ENCODE measurements at regions not wholly inside any gene's neighbourhood (a gene's known extent, or its start where the extent isn't known, plus 50 kb on each side); places are given as distances from the start of the nearest gene placed in this dataset.

DNA sequence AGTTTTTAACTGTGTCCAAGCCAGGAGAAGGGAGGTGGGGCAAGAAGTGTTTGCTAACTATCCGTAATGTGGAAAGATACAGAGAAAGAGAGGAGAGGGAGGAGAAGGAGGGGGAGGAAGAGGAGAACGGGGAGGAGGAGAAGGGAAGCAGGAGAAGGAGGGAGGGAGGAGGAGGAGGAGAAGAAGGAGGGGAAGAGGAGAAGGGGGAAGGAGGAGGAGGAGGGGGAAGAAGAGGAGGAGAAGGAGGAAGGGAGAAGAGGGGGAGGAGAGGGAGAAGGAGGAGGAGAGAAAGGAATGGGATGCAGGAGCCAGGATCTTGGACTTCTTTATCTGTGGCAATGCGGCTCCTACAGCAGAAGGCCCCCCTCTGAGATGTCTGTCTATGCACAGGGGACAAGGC is 510.3 kb upstream of the CCDC196 start:
- Mint-ChIP-seq H3K36me3 (no peaks in the 10 kb centered on the region), H3K9me3 (peaks cover 12% of the 10 kb centered on the region), H3K4me1 (ENCODE audit: unreplicated experiment) (peaks cover 17% of the 10 kb centered on the region), H3K27me3 (peaks cover 22% of the 10 kb centered on the region), H3K27ac (no peak overlapping the region), H3K4me3 (no peak overlapping the region)
- DNase-seq (ENCODE audit: extremely low spot score, unreplicated experiment), result no peak
- no peak for TF ChIP-seq CTCF (conservative IDR thresholded peaks at IDR 0.05)

DNA sequence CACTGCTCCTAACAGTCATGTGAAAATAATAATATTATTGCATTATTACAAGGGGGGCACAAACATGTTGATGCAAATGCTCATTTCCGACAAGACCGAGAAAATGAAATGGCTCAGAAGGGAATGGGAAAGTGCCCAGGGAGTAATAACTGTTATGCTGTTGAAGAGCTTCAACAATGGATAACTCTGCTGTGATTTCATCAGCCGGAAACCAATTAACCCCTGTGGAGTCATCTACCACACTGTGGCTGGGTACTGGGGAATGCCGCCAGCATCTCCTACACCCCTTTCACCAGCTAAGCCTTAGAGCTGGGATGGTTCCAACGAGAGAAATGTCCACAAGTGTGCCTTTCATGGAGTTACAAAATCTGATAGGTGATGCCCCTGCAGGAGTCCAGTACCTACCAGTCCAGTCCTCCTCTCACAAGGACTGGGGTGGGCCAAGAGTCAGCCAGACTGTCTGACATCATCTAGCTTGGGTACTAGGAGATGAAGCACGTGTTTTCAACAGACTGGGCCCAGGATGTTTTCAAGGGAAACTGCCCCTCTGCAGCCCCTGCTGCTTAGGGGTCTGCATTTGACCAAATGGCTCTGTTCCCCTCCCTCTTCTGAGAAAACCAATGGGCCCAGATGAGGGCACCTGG is 509.3 kb upstream of the CCDC196 start:
- Mint-ChIP-seq H3K27me3 (peaks cover 18% of the 10 kb centered on the region), H3K4me3 (no peak overlapping the region), H3K36me3 (no peaks in the 10 kb centered on the region), H3K9me3 (peaks cover 8% of the 10 kb centered on the region), H3K4me1 (ENCODE audit: unreplicated experiment) (peaks cover 9% of the 10 kb centered on the region), H3K27ac (no peak overlapping the region)
- no peak for DNase-seq (ENCODE audit: extremely low spot score, unreplicated experiment)
- no peak for TF ChIP-seq CTCF (conservative IDR thresholded peaks at IDR 0.05)

DNA sequence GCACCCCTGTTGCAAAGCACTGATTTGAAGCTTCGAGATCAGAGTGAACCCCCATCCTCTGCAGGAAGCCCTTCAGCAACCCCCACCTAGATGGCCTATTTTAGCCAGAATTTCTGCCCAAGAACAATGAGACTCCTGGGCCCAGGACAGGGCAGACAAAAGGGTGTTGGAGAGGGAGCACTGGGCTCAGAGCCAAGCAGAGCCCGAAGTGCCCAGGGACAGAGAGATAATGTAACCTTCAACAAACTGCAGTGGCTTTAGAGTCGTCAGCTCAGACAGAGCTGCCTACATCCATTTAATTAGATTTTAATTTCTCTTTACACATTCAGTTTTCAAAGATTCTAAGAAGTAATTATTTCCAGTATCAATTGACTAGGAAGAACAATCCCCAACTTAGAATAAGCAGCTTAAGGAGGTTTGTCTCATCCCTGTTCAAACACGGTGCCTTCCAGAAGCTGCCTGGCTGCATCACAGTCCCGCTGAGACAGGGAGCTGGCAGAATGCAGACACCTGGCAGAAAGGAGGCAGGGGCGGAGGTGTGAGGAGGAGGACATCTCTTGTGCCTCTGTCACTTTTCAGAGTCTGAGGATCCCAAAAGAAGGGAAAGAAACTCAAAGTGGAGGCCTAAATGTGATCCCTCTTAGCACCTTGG is 504.9 kb upstream of the CCDC196 start:
- TF ChIP-seq CTCF (conservative IDR thresholded peaks at IDR 0.05), result no peak
- peaks cover 8% of the 10 kb centered on the region for H3K9me3 Mint-ChIP-seq
- peaks cover 6% of the 10 kb centered on the region for H3K27me3 Mint-ChIP-seq
- H3K4me3 Mint-ChIP-seq, result no peak overlapping the region
- H3K36me3 Mint-ChIP-seq, result no peaks in the 10 kb centered on the region
- H3K27ac Mint-ChIP-seq, result no peak overlapping the region
- H3K4me1 Mint-ChIP-seq (ENCODE audit: unreplicated experiment), result peaks cover 8% of the 10 kb centered on the region
- DNase-seq (ENCODE audit: extremely low spot score, unreplicated experiment), result no peak

DNA sequence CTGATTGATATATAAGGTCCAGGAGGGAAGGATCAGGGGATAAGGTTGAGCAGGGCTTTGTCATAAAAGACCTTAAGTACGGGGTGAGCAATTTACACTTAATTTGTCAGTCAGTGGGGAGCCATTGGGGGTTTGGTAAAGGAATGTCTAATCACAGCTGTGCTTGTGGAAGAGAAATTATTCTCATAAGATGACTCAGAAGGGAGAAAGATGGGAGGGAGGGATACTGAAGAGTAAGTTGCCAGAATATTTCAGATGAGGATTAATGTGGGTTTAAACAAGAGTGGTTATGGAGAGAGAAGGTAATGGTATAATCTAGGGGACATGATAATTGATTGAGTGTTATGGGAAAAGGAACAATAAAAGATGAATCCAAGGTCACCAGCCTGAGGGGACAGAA is 500.1 kb upstream of the CCDC196 start:
- Mint-ChIP-seq H3K9me3 (no peaks in the 10 kb centered on the region), H3K27me3 (peaks cover 11% of the 10 kb centered on the region), H3K4me3 (no peak overlapping the region), H3K4me1 (ENCODE audit: unreplicated experiment) (peaks cover 10% of the 10 kb centered on the region), H3K36me3 (no peaks in the 10 kb centered on the region), H3K27ac (no peak overlapping the region)
- no peak for DNase-seq (ENCODE audit: extremely low spot score, unreplicated experiment)
- TF ChIP-seq CTCF (conservative IDR thresholded peaks at IDR 0.05), result no peak

DNA sequence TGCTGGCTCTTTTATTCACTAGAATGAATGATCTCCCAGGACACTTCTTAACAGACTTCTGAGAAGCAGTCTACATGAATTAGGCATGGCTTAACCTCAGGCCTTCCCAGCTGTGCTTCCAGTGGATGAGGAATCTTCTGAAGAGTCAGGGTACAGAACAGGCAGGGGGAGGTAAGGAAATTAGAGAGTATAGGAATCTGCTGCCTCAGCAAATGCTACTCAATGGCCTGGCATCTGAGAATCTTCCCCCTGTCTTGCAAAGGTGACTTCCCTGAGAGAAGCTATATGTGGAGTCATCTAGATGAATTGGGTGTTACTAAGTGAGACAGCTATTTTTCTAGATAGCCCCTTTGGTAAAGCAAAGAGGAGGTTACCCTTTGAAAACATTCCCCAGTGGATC is 496.2 kb upstream of the CCDC196 start:
- H3K27ac Mint-ChIP-seq, result no peak overlapping the region
- peaks cover 17% of the 10 kb centered on the region for H3K27me3 Mint-ChIP-seq
- TF ChIP-seq CTCF (conservative IDR thresholded peaks at IDR 0.05), result no peak
- H3K4me1 Mint-ChIP-seq (ENCODE audit: unreplicated experiment), result peaks cover 10% of the 10 kb centered on the region
- no peak overlapping the region for H3K4me3 Mint-ChIP-seq
- no peaks in the 10 kb centered on the region for H3K9me3 Mint-ChIP-seq
- H3K36me3 Mint-ChIP-seq, result no peaks in the 10 kb centered on the region
- no peak for DNase-seq (ENCODE audit: extremely low spot score, unreplicated experiment)
